Heart left ventricle (tissue), 16 donors: ENCODE measurements at regions not wholly inside any gene's neighbourhood (a gene's known extent, or its start where the extent isn't known, plus 50 kb on each side); places are given as distances from the start of the nearest gene placed in this dataset.

Experiments used
- ATAC-seq, 4 donors: fragments of 200-7000 bp; cut with Tn5 transposase; one replicate each; pipeline ENCODE4 v1.9.1; 2020 to 2022; ENCODE audit warnings: moderate library complexity in 4 of 4, mild to moderate bottlenecking in 3 of 4, moderate number of reproducible peaks in 1 of 4
- DNase-seq, 5 donors: peaks; one replicate each; pipeline ENCODE4 v3.0.0-alpha.2; 2020
- H3K27ac ChIP-seq, 12 donors: fragments of 200-600 bp; sonication (generic) in 4 of 12; one replicate each; pipeline versions ENCODE4 v1.5.0 to v1.8.0; 2016 to 2022; ENCODE audit warnings: mild to moderate bottlenecking in 2 of 12
- H3K27me3 ChIP-seq, 9 donors: fragments of 200-600 bp; sonication (generic) in 2 of 9; one replicate each; pipeline versions ENCODE4 v1.5.1 to v1.8.0; 2016 to 2022; ENCODE audit warnings: mild to moderate bottlenecking in 3 of 9
- H3K36me3 ChIP-seq, 9 donors: fragments of 200-600 bp; sonication (generic) in 2 of 9; one replicate each; pipeline versions ENCODE4 v1.5.0 to v1.8.0; 2018 to 2022; ENCODE audit warnings: mild to moderate bottlenecking in 2 of 9
- H3K4me1 ChIP-seq, 12 donors: fragments of 200-600 bp; sonication (generic) in 4 of 12; one replicate each; pipeline versions ENCODE4 v1.5.0 to v1.8.0; 2016 to 2022; ENCODE audit warnings: mild to moderate bottlenecking in 3 of 12
- H3K4me3 ChIP-seq, 12 donors: fragments of 200-600 bp; sonication (generic) in 4 of 12; one replicate each; pipeline versions ENCODE4 v1.5.0 to v1.8.0; 2017 to 2022; ENCODE audit warnings: mild to moderate bottlenecking in 9 of 12, moderate library complexity in 4 of 12
- H3K9me3 ChIP-seq, 12 donors: fragments of 200-600 bp; sonication (generic) in 4 of 12; one replicate each; pipeline versions ENCODE4 v1.5.0 to v1.8.0; 2016 to 2022; ENCODE audit warnings: mild to moderate bottlenecking in 1 of 12
- POLR2A ChIP-seq, 2 donors: fragments of 450-650 bp; IDR thresholded peaks; one replicate each; pipeline ENCODE4 v1.6.1; 2017; ENCODE audit warnings: antibody characterized with exemption in 2 of 2, mild to moderate bottlenecking in 2 of 2, moderate library complexity in 2 of 2
- WGBS, 4 donors: extraction: QIAGEN DNeasy Blood & Tissue Kit in 2 of 4; methylation state at CpG; one replicate each; pipeline versions ENCODE4 v1.1.5 to v1.1.7; 2013 to 2018; 5-methylcytosine and 5-hydroxymethylcytosine counted together
- intact Hi-C, 10 donors: fragments of 100-400 bp; cut with DNase I; formaldehyde crosslinking; loops; one replicate each; pipeline versions ENCODE4 v1.11.1 to v1.14.2; 2022
- TF ChIP-seq, protein P1 (sequence below), 12 donors: fragments of 200-600 bp; sonication (generic) in 4 of 12; IDR thresholded peaks; one replicate each; pipeline versions ENCODE4 v1.5.0 to v1.8.0; 2018 to 2022; ENCODE audit warnings: antibody characterized with exemption in 12 of 12, mild to moderate bottlenecking in 5 of 12
- donor health status: ischemic (EF 13 %, LVEDD 7.1; RV severe dilation, severe dysfunction).
- donor health status: healthy with polysubstance abuse.
- donor health status: DM: no; HTN: yes; CAD: no.
- donor health status: DM: no; HTN: no; CAD: no.
- donor health status: ischemic (EF 25% LVEDD 6.9; RV normal size, moderate dysfunction).
- donor health status: ischemic (EF 25% LVEDD 5.7; RV mildly dilated, moderate dysfunction).
- donor health status: healthy.
- donor health status: DM: yes; HTN: yes; CAD: no.
- donor health status: ischemic (EF 35%, LVEDD 5.7; RV mildly dilated, moderate dysfunction).
- donor health status: nonischemic (EF 11% LVEDD 7.7; RV severe dilation, severe dysfunction).
- donor health status: DM: yes; HTN: yes; CAD: no.
- donor health status: PGD.
- donor health status: ischemic (EF 29% LVEDD 5.4; RV normal size, mild dysfunction).
- donor health status: nonischemic (EF 23%, LVEDD 6.1; RV moderate dilation, normal function).

DNA sequence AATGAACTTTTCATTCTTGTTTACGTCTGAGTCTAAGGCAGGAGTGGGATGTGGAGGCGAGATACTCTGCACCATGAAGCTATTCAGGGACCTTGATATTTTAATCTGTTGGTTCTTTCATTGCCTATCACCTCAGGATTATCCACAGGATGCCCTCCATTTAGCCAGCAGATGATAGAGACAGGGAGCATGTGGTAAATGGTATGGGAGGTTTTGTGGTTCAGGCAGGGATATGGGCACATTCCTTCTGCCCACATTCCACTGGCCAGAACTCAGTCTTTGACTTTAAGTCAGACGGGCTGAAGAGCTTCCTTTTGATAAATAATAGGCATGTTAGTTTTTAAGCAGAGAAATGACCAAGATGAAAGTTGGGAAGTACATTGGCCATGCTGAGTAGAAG lies 548.0 kb upstream of the CCDC54 start:
- Histone ChIP-seq H3K9me3 (peaks cover 0 to 13% (median 0%) of the 10 kb centered on the region in 12 donors), H3K27ac (no peak overlapping the region), H3K4me1 (peaks cover 0 to 25% (median 7%) of the 10 kb centered on the region in 12 donors), H3K36me3 (peaks cover 0 to 3% (median 0%) of the 10 kb centered on the region in 9 donors), H3K27me3 (no peaks in the 10 kb centered on the region), H3K4me3 (no peak overlapping the region)
- intact Hi-C loops, result loop anchor here in 2 of 10 donors (5.0 kb wide), 1 partner anchor 233 kb away; no protein-coding TSS in a partner anchor
- no peak for DNase-seq
- TF ChIP-seq, protein P1, sequence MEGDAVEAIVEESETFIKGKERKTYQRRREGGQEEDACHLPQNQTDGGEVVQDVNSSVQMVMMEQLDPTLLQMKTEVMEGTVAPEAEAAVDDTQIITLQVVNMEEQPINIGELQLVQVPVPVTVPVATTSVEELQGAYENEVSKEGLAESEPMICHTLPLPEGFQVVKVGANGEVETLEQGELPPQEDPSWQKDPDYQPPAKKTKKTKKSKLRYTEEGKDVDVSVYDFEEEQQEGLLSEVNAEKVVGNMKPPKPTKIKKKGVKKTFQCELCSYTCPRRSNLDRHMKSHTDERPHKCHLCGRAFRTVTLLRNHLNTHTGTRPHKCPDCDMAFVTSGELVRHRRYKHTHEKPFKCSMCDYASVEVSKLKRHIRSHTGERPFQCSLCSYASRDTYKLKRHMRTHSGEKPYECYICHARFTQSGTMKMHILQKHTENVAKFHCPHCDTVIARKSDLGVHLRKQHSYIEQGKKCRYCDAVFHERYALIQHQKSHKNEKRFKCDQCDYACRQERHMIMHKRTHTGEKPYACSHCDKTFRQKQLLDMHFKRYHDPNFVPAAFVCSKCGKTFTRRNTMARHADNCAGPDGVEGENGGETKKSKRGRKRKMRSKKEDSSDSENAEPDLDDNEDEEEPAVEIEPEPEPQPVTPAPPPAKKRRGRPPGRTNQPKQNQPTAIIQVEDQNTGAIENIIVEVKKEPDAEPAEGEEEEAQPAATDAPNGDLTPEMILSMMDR (IDR thresholded peaks at IDR 0.05), result no peak
- no peak for TF ChIP-seq POLR2A (IDR thresholded peaks at IDR 0.05)
- no peak for ATAC-seq
- 59 to 75% (median 67%) methylated on average over 3 of the region's 3 CpGs for WGBS, 4 donors

DNA sequence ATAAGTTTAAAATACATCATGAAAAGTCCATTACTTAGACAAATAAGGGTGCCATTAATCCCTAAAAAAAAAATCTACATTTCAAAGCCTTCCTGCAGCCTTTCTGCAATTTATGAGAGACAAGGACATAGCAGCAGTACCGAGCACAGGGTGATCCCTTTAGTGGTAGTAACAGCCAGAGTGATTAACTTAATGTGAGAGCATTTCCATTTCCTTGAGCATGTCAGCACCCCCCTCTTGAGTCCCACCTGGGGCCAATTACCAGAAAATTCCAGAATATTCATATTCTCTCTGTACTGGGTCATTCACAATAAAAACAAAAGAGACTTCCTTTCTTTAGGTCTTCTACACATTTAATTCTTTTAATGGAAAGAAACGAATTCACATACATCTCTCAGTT lies 546.9 kb upstream of the CCDC54 start:
- peaks cover 0 to 15% (median 4%) of the 10 kb centered on the region in 12 donors for H3K4me1 ChIP-seq
- WGBS, 4 donors, result 68 to 81% (median 73%) methylated on average over 2 of the region's 2 CpGs
- no peaks in the 10 kb centered on the region for H3K27me3 ChIP-seq
- TF ChIP-seq, protein P1 (IDR thresholded peaks at IDR 0.05), result no peak
- no peak for TF ChIP-seq POLR2A (IDR thresholded peaks at IDR 0.05)
- H3K4me3 ChIP-seq, result no peak overlapping the region
- ATAC-seq (no peak), DNase-seq (no peak)
- H3K36me3 ChIP-seq, result peaks cover 0 to 3% (median 0%) of the 10 kb centered on the region in 9 donors
- intact Hi-C loops, result no loop called here
- peaks cover 0 to 13% (median 0%) of the 10 kb centered on the region in 12 donors for H3K9me3 ChIP-seq
- no peak overlapping the region for H3K27ac ChIP-seq

DNA sequence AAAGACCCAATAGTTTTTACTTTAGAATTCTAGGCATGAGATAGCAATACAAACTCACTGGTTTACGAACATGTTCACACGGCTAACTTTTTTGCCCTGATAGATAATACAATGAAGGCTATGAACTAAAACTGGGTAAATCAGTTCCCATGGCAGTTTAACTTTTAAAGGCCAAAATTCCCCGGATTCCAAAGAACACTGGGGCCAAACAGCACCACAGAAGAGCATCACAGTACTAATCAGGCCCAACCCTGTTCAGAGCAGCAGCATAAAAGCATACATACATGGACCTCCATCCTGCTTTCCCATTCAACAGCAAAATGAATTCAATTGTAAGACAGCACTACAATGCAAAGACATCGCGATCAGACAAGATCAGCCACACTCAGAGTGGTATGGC lies 540.3 kb upstream of the CCDC54 start:
- no peaks in the 10 kb centered on the region for H3K27me3 ChIP-seq
- H3K4me3 ChIP-seq, result no peak overlapping the region
- WGBS, 4 donors, result 84 to 88% (median 84%) methylated on average over 5 of the region's 5 CpGs
- DNase-seq (no peak), ATAC-seq (no peak)
- H3K36me3 ChIP-seq, result peaks cover 0 to 3% (median 0%) of the 10 kb centered on the region in 9 donors
- intact Hi-C loops, result no loop called here
- H3K4me1 ChIP-seq, result peaks cover 0 to 19% (median 6%) of the 10 kb centered on the region in 12 donors
- no peak overlapping the region for H3K27ac ChIP-seq
- H3K9me3 ChIP-seq, result peaks cover 0 to 10% (median 0%) of the 10 kb centered on the region in 12 donors
- TF ChIP-seq, protein P1 (IDR thresholded peaks at IDR 0.05), result no peak
- no peak for TF ChIP-seq POLR2A (IDR thresholded peaks at IDR 0.05)

DNA sequence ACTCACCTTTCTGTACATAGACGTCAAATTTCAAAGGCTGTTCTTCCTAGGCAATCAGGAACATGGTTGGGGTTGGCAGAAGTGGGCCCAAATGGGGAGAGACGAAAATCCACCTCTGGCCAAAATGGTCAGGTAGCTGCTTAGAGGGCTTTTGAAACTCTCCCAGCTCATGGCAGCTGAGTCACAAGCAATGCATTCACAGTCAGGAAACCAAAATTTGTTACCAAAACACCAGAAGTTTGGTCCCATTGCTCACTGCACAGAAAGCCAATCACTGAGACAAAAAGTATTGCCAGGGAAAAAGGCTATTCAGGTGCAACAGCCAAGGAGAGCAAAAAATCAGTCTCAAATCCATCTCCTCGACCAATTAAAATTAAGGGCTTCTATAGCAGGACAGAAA lies 539.6 kb upstream of the CCDC54 start:
- DNase-seq, result no peak
- intact Hi-C loops, result no loop called here
- peaks cover 0 to 3% (median 0%) of the 10 kb centered on the region in 12 donors for H3K9me3 ChIP-seq
- no peak overlapping the region for H3K4me3 ChIP-seq
- ATAC-seq, result no peak
- 88 to 91% (median 90%) methylated on average over 3 of the region's 3 CpGs for WGBS, 4 donors
- H3K36me3 ChIP-seq, result no peaks in the 10 kb centered on the region
- H3K27ac ChIP-seq, result no peak overlapping the region
- H3K4me1 ChIP-seq, result peaks cover 0 to 19% (median 6%) of the 10 kb centered on the region in 12 donors
- H3K27me3 ChIP-seq, result no peaks in the 10 kb centered on the region
- TF ChIP-seq POLR2A (IDR thresholded peaks at IDR 0.05), result no peak
- TF ChIP-seq, protein P1 (IDR thresholded peaks at IDR 0.05), result no peak
